BLaER1 treated with 17β-estradiol and CSF1 and Interleukin-3, amounts not matched to agents 10 nM and 100 nM (cell line): ENCODE measurements at regions not wholly inside any gene's neighbourhood (a gene's known extent, or its start where the extent isn't known, plus 50 kb on each side); places are given as distances from the start of the nearest gene placed in this dataset.
A peak's percentile ranks its signal among the peaks of the same experiment; 100 is the strongest.

Experiments
- H3K27ac ChIP-seq, 11 experiments: shearing (Covaris generic); formaldehyde crosslinking; 2 replicates each; pipeline ENCODE4 v1.8.1; 2022
- H3K27me3 ChIP-seq, 11 experiments: shearing (Covaris generic); formaldehyde crosslinking; 2 replicates each; pipeline ENCODE4 v1.8.1; 2022
- H3K36me3 ChIP-seq, 11 experiments: shearing (Covaris generic); formaldehyde crosslinking; 2 replicates each; pipeline ENCODE4 v1.8.1; 2022
- H3K4me1 ChIP-seq, 10 experiments: shearing (Covaris generic); formaldehyde crosslinking; 2 replicates each; pipeline ENCODE4 v1.8.1; 2022
- H3K4me2 ChIP-seq, 11 experiments: shearing (Covaris generic); formaldehyde crosslinking; 2 replicates each; pipeline ENCODE4 v1.8.1; 2022
- H3K4me3 ChIP-seq, 10 experiments: shearing (Covaris generic); formaldehyde crosslinking; 2 replicates each; pipeline ENCODE4 v1.8.1; 2022
- H3K9ac ChIP-seq, 11 experiments: shearing (Covaris generic); formaldehyde crosslinking; 2 replicates each; pipeline ENCODE4 v1.8.1; 2022
- H3K9me3 ChIP-seq, 11 experiments: shearing (Covaris generic); formaldehyde crosslinking; replicated peaks in 1 of 11; 2 replicates each; pipeline ENCODE4 v1.8.1; 2022
- H4K20me1 ChIP-seq, 11 experiments: shearing (Covaris generic); formaldehyde crosslinking; 2 replicates each; pipeline ENCODE4 v1.8.1; 2022
- Cebpa-rat ChIP-seq, 11 experiments: shearing (Covaris generic); IDR thresholded peaks; 2 replicates each; pipeline ENCODE4 v1.8.1; 2022

DNA sequence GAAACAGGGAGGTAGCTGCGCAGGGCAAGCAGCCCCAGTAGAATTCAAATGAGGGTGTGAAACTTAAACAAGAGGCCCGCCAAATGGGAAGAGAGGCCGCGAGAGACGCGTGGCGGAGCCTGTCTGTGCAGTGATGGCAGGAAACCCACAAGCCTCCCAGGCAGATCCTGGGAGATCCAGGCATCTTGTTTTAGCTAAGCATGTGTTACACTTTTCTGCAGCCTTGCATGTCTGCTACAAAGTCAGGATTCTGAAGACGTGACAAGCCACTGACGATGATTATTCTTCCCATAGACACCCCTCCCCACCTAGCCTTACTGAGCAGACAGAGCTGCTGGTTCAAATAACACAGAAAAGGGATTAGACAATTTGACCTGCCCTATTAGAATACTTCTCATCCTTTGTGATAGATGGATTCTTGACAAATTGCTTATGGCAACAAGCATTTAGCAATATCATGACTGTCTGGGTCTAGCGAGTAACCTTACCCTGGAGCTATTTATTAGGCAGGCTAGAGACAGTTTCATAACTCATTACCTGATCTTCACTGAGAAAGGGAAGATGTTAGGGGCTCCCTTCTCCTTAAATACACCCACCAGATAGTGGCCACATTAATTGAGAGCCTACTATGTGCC, 185.2 kb upstream of the IRS2 start:
- Histone ChIP-seq H3K9me3 (peaks cover 19 to 50% (median 46%) of the 10 kb centered on the region in 11 experiments), H3K4me3 (no peak overlapping the region), H3K4me1 (peaks cover 0 to 23% (median 9%) of the 10 kb centered on the region in 10 experiments; a peak in 13 of 20 replicates), H3K4me2 (peak overlapping the region in 4 of 11 experiments; percentile 14 to 41 (median 37); a peak in 8 of 22 replicates), H3K27me3 (no peaks in the 10 kb centered on the region), H3K27ac (no peak overlapping the region), H3K36me3 (peaks cover 0 to 2% (median 0%) of the 10 kb centered on the region in 11 experiments; a peak in 1 of 22 replicates), H4K20me1 (no peaks in the 10 kb centered on the region), H3K9ac (no peak overlapping the region)
- TF ChIP-seq Cebpa-rat (IDR thresholded peaks at IDR 0.05) = no peak

DNA sequence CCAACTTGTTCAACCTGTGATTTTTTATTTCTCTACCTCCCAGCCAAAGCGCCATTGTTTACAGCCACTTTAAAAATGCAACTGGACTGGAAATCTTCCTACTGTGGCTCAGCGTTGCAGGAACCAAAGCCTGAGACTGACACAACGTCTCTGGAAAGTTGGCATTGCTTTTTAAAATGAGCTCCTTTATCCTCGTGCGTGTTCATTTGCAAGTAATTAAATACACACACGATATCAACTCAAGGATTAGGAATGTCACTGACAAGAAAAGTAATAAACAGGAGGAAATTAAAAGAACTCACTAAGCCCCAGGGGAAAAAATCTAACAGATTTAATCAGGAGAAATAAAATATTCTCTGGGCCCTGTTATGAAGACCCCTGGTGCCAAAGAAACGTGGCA, 184.6 kb upstream of the IRS2 start:
- peaks cover 0 to 7% (median 0%) of the 10 kb centered on the region in 11 experiments; a peak in 5 of 22 replicates for H3K36me3 ChIP-seq
- no peak for TF ChIP-seq Cebpa-rat (IDR thresholded peaks at IDR 0.05)
- H3K4me1 ChIP-seq = peaks cover 0 to 17% (median 6%) of the 10 kb centered on the region in 10 experiments; a peak in 11 of 20 replicates

DNA sequence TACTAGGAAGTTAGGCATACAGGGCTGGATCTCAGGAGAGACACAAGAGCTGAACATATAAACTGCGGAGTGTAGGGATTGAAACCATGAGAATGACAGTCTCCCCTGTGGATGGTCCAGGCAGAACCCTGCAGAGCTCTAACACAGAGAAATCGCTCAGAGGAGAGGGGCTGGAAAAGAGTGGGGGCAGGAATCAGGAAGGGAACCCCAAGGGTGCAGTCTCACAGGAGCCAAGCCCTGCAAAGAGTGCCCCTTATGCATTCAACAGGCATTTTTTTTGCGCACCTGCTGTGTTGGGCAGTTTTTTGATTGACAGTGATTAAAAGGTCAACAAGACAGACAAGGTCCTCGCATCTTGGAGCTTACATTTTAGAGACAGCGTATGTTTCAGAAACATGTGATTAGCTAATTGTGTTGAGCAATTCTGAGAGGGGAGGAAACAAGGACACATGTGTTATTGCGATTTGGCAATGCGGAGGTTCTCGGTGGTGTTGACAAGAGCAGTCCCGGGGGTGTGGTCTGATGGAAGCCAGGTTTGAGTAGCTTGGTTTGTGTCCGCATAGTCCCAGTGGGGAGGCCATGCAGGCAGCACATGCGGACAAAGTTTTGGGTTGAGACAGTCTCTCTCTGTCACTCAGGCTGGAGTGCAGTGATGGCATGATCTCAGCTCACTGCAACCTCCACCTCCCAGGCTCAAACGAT, 182.6 kb upstream of the IRS2 start:
- Histone ChIP-seq H3K9me3 (peaks cover 40 to 70% (median 66%) of the 10 kb centered on the region in 11 experiments), H3K36me3 (peaks cover 0 to 10% (median 0%) of the 10 kb centered on the region in 11 experiments; a peak in 5 of 22 replicates), H3K4me1 (peaks cover 2 to 25% (median 14%) of the 10 kb centered on the region in 10 experiments; a peak in 19 of 20 replicates), H3K4me2 (no peak overlapping the region), H3K27me3 (no peaks in the 10 kb centered on the region), H3K4me3 (no peak overlapping the region), H3K27ac (no peak overlapping the region), H3K9ac (no peak overlapping the region), H4K20me1 (no peaks in the 10 kb centered on the region)
- 0 out of 22 replicates have a peak, but pooled peaks of 1 of the 11 experiments have one; percentile 6 for TF ChIP-seq Cebpa-rat (IDR thresholded peaks at IDR 0.05)

More for the DNA sequence above, 184.6 kb upstream of the IRS2 start:
- Histone ChIP-seq H3K9me3 (peaks cover 25 to 56% (median 52%) of the 10 kb centered on the region in 11 experiments), H3K27ac (no peak overlapping the region), H4K20me1 (no peaks in the 10 kb centered on the region), H3K4me2 (peak overlapping the region in 4 of 11 experiments; percentile 14 to 41 (median 37); a peak in 6 of 22 replicates), H3K9ac (no peak overlapping the region), H3K27me3 (no peaks in the 10 kb centered on the region), H3K4me3 (no peak overlapping the region)

DNA sequence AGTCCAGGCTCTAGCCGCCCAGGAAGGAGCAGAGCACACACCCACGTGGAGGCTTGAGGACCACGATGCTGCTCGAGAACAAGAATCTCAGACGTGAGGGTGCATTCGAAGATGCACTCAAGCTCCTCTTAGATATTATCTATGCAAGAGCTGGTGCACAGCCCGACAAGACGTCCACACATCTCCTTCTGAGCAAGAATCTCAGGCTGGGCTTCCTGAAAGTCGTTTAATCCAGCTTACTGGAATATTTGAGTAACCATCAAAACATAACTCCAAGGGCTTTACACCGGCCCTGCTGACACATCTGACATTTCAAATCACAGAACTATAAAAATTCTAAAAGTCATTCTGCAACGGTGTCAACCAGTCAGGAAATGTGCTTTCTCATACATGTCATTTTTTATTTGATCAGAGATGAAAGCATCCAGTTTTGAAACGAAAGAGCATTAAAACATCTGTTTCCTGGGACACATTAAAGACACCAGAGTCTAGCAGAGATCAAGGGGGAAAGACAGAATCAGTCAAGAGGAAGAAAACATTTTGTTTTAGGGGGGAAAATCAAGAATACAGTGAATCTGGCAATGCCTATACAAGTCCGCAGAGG, 177.7 kb upstream of the IRS2 start:
- no peaks in the 10 kb centered on the region for H3K27me3 ChIP-seq
- no peak for TF ChIP-seq Cebpa-rat (IDR thresholded peaks at IDR 0.05)
- peak overlapping the region; percentile 58 to 87 (median 68) for H3K4me2 ChIP-seq
- peaks cover 28 to 77% (median 52%) of the 10 kb centered on the region in 11 experiments for H3K9me3 ChIP-seq
- peak overlapping the region in 8 of 11 experiments; percentile 12 to 79 (median 48); a peak in 14 of 22 replicates for H3K27ac ChIP-seq
- H3K4me1 ChIP-seq = peaks cover 12 to 40% (median 23%) of the 10 kb centered on the region in 10 experiments; a peak in 19 of 20 replicates
- peak overlapping the region in 3 of 11 experiments; percentile 48 to 66 (median 50); a peak in 5 of 22 replicates for H3K9ac ChIP-seq
- H3K4me3 ChIP-seq = no peak overlapping the region; a peak in 1 of 20 replicates
- no peaks in the 10 kb centered on the region for H4K20me1 ChIP-seq
- peaks cover 0 to 10% (median 0%) of the 10 kb centered on the region in 11 experiments; a peak in 5 of 22 replicates for H3K36me3 ChIP-seq

DNA sequence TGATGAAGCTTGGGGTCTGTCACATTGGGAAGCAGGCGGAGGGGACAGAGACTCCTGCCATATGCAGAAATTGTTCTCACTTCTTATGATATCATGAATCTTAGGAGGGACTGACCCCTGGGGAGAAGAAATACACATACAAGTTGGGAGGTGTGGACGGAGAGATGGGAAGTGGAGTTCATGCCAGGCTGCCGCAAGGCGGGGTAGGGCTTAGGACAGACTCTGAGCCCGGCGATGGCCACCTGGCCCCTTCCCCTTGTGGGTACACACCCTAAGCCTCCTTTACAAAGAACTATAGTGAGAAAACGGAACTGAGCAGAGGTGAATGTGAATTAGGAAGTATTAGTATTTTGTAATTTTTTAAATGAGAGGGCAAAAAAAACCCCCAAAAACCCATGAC, 177.0 kb upstream of the IRS2 start:
- Histone ChIP-seq H3K27ac (peak overlapping the region in 4 of 11 experiments; percentile 63 to 79 (median 70); a peak in 8 of 22 replicates), H4K20me1 (no peaks in the 10 kb centered on the region)

DNA sequence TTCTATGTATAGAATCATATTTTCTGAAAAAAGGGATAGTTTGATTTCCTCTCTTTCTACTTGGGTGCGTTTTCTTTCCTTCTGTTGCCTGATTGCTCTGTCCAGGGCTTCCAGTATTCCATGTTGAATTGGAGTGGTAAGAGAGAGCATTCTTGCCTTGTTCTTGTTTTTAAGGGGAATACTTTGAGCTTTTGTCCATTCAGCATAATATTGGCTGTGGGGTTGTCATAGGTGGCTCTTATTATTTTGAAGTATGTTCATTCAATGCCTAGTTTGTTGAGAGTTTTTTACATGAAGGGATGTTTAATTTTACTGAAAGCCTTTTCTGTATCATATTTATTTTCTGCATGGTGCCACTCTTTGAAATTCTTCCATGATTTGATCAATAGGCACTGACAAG, 173.5 kb upstream of the IRS2 start:
- Histone ChIP-seq H4K20me1 (no peaks in the 10 kb centered on the region), H3K4me3 (no peak overlapping the region), H3K9me3 (peaks cover 27 to 75% (median 44%) of the 10 kb centered on the region in 11 experiments), H3K9ac (no peak overlapping the region), H3K4me1 (peaks cover 12 to 31% (median 22%) of the 10 kb centered on the region in 10 experiments; a peak in 19 of 20 replicates), H3K4me2 (no peak overlapping the region), H3K27ac (no peak overlapping the region), H3K27me3 (no peaks in the 10 kb centered on the region), H3K36me3 (no peaks in the 10 kb centered on the region)
- TF ChIP-seq Cebpa-rat (IDR thresholded peaks at IDR 0.05) = no peak

More for the DNA sequence above, 177.0 kb upstream of the IRS2 start:
- Histone ChIP-seq H3K27me3 (no peaks in the 10 kb centered on the region), H3K4me1 (peaks cover 12 to 40% (median 23%) of the 10 kb centered on the region in 10 experiments; a peak in 19 of 20 replicates), H3K4me3 (no peak overlapping the region), H3K4me2 (peak overlapping the region; percentile 58 to 87 (median 68)), H3K36me3 (peaks cover 0 to 10% (median 0%) of the 10 kb centered on the region in 11 experiments; a peak in 5 of 22 replicates), H3K9me3 (peaks cover 35 to 77% (median 52%) of the 10 kb centered on the region in 11 experiments), H3K9ac (peak overlapping the region in 3 of 11 experiments; percentile 48 to 51 (median 50); a peak in 4 of 22 replicates)
- TF ChIP-seq Cebpa-rat (IDR thresholded peaks at IDR 0.05) = no peak

DNA sequence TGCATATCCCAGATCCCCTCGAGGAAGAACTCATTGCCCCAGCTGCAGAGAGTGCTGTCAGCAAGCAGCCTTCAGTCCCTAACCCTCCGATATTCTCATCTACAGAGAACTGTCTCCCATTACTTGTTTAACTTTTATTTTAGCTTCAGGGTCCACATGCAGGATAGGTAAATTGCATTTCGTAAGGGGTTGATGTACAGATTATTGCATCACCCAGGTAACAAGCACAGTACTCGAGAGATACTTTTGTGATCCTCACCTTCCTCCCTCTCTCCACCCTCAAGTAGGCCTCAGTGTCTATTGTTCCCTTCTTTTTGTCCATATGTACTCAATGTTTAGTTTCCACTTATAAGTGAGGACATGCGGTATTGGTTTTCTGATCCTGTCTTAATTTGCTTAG, 171.5 kb upstream of the IRS2 start:
- Histone ChIP-seq H3K4me3 (no peak overlapping the region), H3K27me3 (no peaks in the 10 kb centered on the region), H3K9me3 (peaks cover 23 to 72% (median 39%) of the 10 kb centered on the region in 11 experiments), H3K4me1 (peaks cover 0 to 15% (median 6%) of the 10 kb centered on the region in 10 experiments; a peak in 9 of 20 replicates), H4K20me1 (no peaks in the 10 kb centered on the region), H3K9ac (no peak overlapping the region), H3K36me3 (no peaks in the 10 kb centered on the region), H3K27ac (no peak overlapping the region), H3K4me2 (no peak overlapping the region)
- TF ChIP-seq Cebpa-rat (IDR thresholded peaks at IDR 0.05) = peak in 2 of 11 experiments; percentile 45 to 58; a peak in 3 of 22 replicates

DNA sequence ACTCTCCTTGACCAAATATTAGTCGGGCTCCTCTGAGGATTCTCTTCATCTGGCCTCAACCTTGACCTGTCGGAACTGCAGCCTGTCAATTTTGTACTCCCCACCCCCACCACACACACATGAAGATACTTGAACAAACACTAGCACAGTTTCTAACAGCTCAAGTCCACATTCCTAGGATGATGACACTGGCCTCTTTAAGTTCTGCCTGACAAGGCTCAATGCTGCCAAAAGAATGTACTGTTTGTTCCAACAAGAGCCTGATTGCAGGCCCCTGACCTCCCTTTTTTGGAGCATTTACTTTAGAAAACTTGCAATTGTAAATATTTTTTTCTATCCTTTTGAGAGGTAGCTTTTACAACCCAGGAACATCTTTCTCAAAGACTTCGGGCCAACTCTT, 169.2 kb upstream of the IRS2 start:
- no peak for TF ChIP-seq Cebpa-rat (IDR thresholded peaks at IDR 0.05)

More for the DNA sequence above, 169.2 kb upstream of the IRS2 start:
- no peak overlapping the region for H3K4me2 ChIP-seq
- no peaks in the 10 kb centered on the region for H3K36me3 ChIP-seq
- no peak overlapping the region for H3K4me3 ChIP-seq
- no peak overlapping the region for H3K9ac ChIP-seq
- H3K4me1 ChIP-seq = peaks cover 0 to 6% (median 2%) of the 10 kb centered on the region in 10 experiments; a peak in 4 of 20 replicates
- peaks cover 24 to 65% (median 43%) of the 10 kb centered on the region in 11 experiments for H3K9me3 ChIP-seq
- no peak overlapping the region for H3K27ac ChIP-seq
- no peaks in the 10 kb centered on the region for H3K27me3 ChIP-seq
- no peaks in the 10 kb centered on the region for H4K20me1 ChIP-seq
